DMS53 (cell line): ENCODE measurements at regions not wholly inside any gene's neighbourhood (a gene's known extent, or its start where the extent isn't known, plus 50 kb on each side); places are given as distances from the start of the nearest gene placed in this dataset.
"Not testable (repeated sequence)": the region's sequence is repeated elsewhere in the genome, so short reads cannot be mapped to it uniquely, and the experiment has no call there.

Experiments used
- DNase-seq: peaks from one replicate; lab custom pipeline; 2025; lab: John Stamatoyannopoulos, UW

- DNase-seq: not testable (repeated sequence)
Observed at GRCh38 chr18:12179029-12179428, 75.1 kb upstream of the CIDEA start.

GRCh38 chr18:12179697-12180577 lies 74.2 kb upstream of the CIDEA start:
- not testable (repeated sequence) for DNase-seq

GRCh38 chr18:12198797-12199196 lies 55.4 kb upstream of the CIDEA start:
- peak; percentile 20 for DNase-seq

GRCh38 chr18:12200186-12200585 lies 54.0 kb upstream of the CIDEA start:
- DNase-seq: peak; percentile 63
